ENCODE measurements at regions not wholly inside any gene's neighbourhood (a gene's known extent, or its start where the extent isn't known, plus 50 kb on each side); places are given as distances from the start of the nearest gene placed in this dataset.
A peak's percentile ranks its signal among the peaks of the same experiment; 100 is the strongest.

GRCh38 chr13:61954092-61954491, 538.4 kb upstream of the PCDH20 start:
- peak; percentile 71 for TF ChIP-seq CTCF (conservative IDR thresholded peaks at IDR 0.05)
- no peak overlapping the region for H3K27ac ChIP-seq (ENCODE audit: insufficient read length, low read depth, low read length)
- DNase-seq = no peak
- no peaks in the 10 kb centered on the region for H3K4me1 ChIP-seq (ENCODE audit: insufficient read depth, low read length)
- WGBS (ENCODE audit: extremely low coverage, insufficient read length, low lambda C conversion rate) = no CpG with 5 or more reads among the region's 3 CpGs
- no peak overlapping the region for H2BK5ac ChIP-seq (ENCODE audit: insufficient read length, low read length)
- H4K20me1 ChIP-seq (ENCODE audit: control insufficient read depth, insufficient read depth, insufficient read length) = no peaks in the 10 kb centered on the region
- no peaks in the 10 kb centered on the region for H3K79me2 ChIP-seq (ENCODE audit: insufficient read depth, low read length)
- H3K79me1 ChIP-seq (ENCODE audit: insufficient read depth, low read depth, low read length, poor library complexity, severe bottlenecking) = no peaks in the 10 kb centered on the region
- no peak overlapping the region for H3K9ac ChIP-seq (ENCODE audit: extremely low read depth, insufficient read length, low read length)
- no peak overlapping the region for H3K56ac ChIP-seq (ENCODE audit: insufficient read length, low read depth, low read length)
- H3K18ac ChIP-seq (ENCODE audit: insufficient read length, low read depth, low read length) = no peak overlapping the region
- H4K91ac ChIP-seq (ENCODE audit: insufficient read length, low read depth, low read length) = no peak overlapping the region
- H3K14ac ChIP-seq (ENCODE audit: insufficient read depth, low read length) = no peak overlapping the region
- no peaks in the 10 kb centered on the region for H3K9me3 Mint-ChIP-seq
- no peak overlapping the region for H3K4ac ChIP-seq (ENCODE audit: low read depth, low read length)
- H3K4me2 ChIP-seq (ENCODE audit: insufficient read depth, insufficient read length, low read length) = no peak overlapping the region
- no peak overlapping the region for H3K27ac Mint-ChIP-seq
- no peak overlapping the region for H3T11ph ChIP-seq (ENCODE audit: low read length)
- no peak overlapping the region for H2BK12ac ChIP-seq (ENCODE audit: insufficient read length, low read depth, low read length)
- no peak overlapping the region for H2BK120ac ChIP-seq (ENCODE audit: low read depth, low read length, poor library complexity, severe bottlenecking)
- H2BK20ac ChIP-seq (ENCODE audit: low read depth, low read length, poor library complexity, severe bottlenecking) = no peak overlapping the region
- no peak overlapping the region for H2AK5ac ChIP-seq (ENCODE audit: insufficient read length, low read length)
- H4K8ac ChIP-seq (replicated peaks; ENCODE audit: insufficient read length, low read depth, low read length) = no peak overlapping the region
- H3K36me3 Mint-ChIP-seq (ENCODE audit: insufficient read depth in 1 of 3, low read depth in 3 of 3) = no peaks in the 10 kb centered on the region
- no peak overlapping the region for H3K4me3 Mint-ChIP-seq
- H3K27me3 ChIP-seq (ENCODE audit: insufficient read depth, low read length) = no peaks in the 10 kb centered on the region
- H2AFZ ChIP-seq (ENCODE audit: low read length) = no peak overlapping the region
- no peaks in the 10 kb centered on the region for H3K9me3 ChIP-seq (ENCODE audit: control insufficient read depth, low read depth, low read length)
- H3K23me2 ChIP-seq (ENCODE audit: insufficient read length, low read depth, low read length, poor library complexity, severe bottlenecking) = no peaks in the 10 kb centered on the region
- H3K23ac ChIP-seq (ENCODE audit: insufficient read length, low read depth, low read length) = no peak overlapping the region
- H2BK15ac ChIP-seq (ENCODE audit: low read depth, low read length) = no peak overlapping the region
- H3K27me3 Mint-ChIP-seq (ENCODE audit: low read depth) = no peaks in the 10 kb centered on the region
- H4K5ac ChIP-seq (ENCODE audit: insufficient read length, low read depth, low read length) = no peak overlapping the region
- H3K4me1 Mint-ChIP-seq = no peaks in the 10 kb centered on the region
